ENCODE measurements at regions not wholly inside any gene's neighbourhood (a gene's known extent, or its start where the extent isn't known, plus 50 kb on each side); places are given as distances from the start of the nearest gene placed in this dataset.

DNA sequence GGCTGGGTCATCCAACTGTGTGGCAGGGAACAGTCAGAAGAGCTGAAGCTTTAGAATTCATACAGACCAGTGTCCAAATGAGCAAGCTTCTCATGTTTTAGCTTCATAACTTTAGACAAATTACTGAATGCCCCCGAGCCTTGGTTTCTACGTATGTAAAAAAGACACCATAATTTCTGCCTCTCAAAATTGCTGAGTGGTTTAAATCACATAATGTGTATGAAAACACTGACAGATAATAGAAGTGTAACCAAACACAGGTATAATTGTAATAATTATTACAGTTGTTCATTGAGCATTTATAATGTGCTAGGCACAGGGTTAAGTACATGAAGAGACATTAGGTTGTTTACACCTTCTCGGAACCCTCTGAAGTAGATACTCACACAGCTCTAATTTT lies 207.2 kb downstream of the IGSF11 start:
- TF ChIP-seq, protein P1, sequence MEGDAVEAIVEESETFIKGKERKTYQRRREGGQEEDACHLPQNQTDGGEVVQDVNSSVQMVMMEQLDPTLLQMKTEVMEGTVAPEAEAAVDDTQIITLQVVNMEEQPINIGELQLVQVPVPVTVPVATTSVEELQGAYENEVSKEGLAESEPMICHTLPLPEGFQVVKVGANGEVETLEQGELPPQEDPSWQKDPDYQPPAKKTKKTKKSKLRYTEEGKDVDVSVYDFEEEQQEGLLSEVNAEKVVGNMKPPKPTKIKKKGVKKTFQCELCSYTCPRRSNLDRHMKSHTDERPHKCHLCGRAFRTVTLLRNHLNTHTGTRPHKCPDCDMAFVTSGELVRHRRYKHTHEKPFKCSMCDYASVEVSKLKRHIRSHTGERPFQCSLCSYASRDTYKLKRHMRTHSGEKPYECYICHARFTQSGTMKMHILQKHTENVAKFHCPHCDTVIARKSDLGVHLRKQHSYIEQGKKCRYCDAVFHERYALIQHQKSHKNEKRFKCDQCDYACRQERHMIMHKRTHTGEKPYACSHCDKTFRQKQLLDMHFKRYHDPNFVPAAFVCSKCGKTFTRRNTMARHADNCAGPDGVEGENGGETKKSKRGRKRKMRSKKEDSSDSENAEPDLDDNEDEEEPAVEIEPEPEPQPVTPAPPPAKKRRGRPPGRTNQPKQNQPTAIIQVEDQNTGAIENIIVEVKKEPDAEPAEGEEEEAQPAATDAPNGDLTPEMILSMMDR (IDR thresholded peaks at IDR 0.05; ENCODE audit: low read depth, low read length): no peak
- no peak overlapping the region for H3K4me3 ChIP-seq (ENCODE audit: low read depth, low read length)

DNA sequence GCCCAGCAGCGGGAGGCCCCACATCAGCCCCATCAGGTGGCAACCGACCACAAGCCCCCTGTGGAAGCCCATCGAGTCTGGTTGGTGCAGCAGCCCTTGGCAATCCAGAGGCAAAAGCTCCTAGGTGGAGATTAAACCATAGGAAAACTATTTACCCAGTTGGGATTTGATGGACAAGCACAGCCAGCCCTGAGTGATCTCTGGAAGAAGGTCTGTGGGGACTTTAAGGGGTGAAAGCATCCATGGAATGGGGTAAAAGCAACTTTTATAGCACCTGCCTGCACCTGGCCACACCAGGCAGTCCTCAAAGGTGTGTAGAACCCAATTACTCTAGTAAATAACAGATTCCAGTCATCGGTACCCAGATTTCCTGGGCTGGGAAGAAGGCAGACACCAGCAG lies 206.3 kb downstream of the IGSF11 start:
- TF ChIP-seq, protein P1 (IDR thresholded peaks at IDR 0.05; ENCODE audit: low read depth, low read length): no peak
- H3K4me3 ChIP-seq (ENCODE audit: low read depth, low read length): no peak overlapping the region

DNA sequence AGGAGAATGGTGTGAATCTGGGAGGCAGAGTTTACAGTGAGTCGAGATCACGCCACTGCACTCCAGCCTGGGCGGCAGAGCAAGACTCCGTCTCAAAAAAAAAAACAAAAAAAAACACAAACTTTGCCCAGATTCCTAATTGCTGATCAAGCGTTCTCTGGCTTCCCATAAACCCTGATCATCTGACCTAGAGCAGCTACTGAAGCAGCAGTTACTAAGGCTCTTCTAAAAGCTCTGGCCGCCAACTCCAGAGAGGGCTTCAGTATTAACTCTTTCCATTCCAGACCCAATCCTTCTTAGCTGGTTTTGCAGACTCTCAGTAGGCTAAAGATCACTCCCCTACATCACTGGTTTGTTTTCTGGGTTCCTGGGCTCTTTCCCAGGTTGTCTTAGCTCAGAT lies 201.6 kb downstream of the IGSF11 start:
- no peak overlapping the region for H3K4me3 ChIP-seq (ENCODE audit: low read depth, low read length)
- TF ChIP-seq, protein P1 (IDR thresholded peaks at IDR 0.05; ENCODE audit: low read depth, low read length): no peak

DNA sequence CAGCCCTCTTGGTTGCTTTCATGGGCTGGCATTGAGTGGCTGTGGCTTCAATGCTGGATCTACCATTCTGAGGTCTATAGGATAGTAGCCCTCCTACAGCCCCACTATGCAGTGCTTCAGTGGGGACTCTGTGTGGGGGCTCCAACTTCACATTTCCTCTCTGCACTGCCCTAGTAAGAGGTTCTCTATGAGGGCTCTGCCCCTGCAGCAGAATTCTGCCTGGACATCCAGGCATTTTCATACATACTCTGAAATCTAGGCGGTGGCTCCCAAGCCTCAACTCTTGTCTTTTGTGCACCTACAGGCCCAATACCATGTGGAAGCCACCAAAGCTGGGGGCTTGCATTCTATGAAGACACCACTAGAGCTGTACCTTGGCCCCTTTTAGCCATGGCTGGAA lies 195.8 kb downstream of the IGSF11 start:
- TF ChIP-seq, protein P1 (IDR thresholded peaks at IDR 0.05; ENCODE audit: low read depth, low read length): no peak

DNA sequence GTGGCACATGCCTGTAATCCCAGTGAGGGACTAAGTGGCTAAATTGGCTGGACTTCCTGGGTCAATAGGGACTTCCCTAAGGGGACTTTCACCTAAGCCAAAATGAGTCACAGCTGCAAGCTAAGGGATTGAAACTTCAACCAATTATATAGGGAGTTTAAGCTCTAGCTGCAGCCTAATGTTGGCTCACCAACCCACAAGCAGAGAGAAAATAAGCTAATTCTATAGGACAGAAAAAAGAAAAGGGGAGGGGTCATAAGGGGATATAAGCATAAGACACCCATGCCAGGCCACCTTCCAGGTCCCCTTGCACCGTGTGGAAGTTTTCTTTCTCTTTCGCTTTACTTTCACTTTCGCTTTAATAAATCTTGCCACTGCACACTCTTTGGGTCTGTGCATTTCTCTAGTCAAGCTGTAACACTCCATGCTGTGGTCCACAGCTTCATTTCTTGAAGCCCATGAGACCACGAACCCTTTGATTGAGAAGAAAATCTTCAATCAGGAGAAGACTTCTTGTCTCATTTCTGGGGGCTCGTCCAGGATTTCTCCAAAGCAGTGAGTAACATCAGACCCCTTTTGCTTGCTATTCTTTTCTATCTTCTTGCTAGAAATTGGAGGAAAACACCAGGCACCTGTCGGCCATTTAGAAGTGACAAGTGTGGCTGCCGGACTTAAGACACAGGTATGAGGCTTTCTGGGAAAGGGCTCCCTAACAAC lies 192.3 kb downstream of the IGSF11 start:
- TF ChIP-seq, protein P1 (IDR thresholded peaks at IDR 0.05; ENCODE audit: low read depth, low read length): no peak
- no peak overlapping the region for H3K4me3 ChIP-seq (ENCODE audit: low read depth, low read length)

More for the DNA sequence above, 195.8 kb downstream of the IGSF11 start:
- H3K4me3 ChIP-seq (ENCODE audit: low read depth, low read length): no peak overlapping the region

DNA sequence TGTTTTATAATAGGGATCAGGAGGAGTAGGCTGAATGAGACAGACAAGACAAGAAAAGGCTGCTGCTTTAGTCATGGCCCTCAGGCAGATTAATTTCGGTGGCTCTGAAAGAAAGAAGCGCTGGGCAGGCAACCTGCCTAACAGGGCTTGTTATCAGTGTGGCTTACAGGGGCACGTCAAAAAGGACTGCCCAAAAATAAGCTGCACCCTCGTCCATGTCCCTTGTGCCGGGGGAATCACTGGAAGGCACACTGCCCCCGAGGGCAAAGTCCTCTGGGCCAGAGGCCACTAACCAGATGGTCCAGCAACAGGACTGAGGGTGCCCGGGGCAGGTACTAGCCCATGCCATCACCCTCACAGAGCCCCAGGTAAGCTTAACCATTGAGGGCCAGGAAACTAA lies 188.5 kb downstream of the IGSF11 start:
- H3K4me3 ChIP-seq (ENCODE audit: low read depth, low read length): no peak overlapping the region
- TF ChIP-seq, protein P1 (IDR thresholded peaks at IDR 0.05; ENCODE audit: low read depth, low read length): no peak

All from WI38 (cell line).